ENCODE measurements at regions not wholly inside any gene's neighbourhood (a gene's known extent, or its start where the extent isn't known, plus 50 kb on each side); places are given as distances from the start of the nearest gene placed in this dataset.

GRCh38 chr2:240227538-240228428 is 87.3 kb upstream of the OTOS start:
- DNase-seq = no peak

- DNase-seq = no peak
These were observed 88.5 kb upstream of the OTOS start for GRCh38 chr2:240229005-240229404.

- no peak for DNase-seq
These were observed 89.3 kb upstream of the OTOS start for GRCh38 chr2:240229603-240230235.

- no peak for DNase-seq
These were observed 90.0 kb upstream of the OTOS start for GRCh38 chr2:240230291-240230931.

- no peak for DNase-seq
These were observed 91.4 kb upstream of the OTOS start for GRCh38 chr2:240231838-240232244.

GRCh38 chr2:240232264-240232915 is 91.9 kb upstream of the OTOS start:
- DNase-seq = no peak

- peak; percentile 21 for DNase-seq
These were observed 92.8 kb upstream of the OTOS start for GRCh38 chr2:240232961-240233884.

GRCh38 chr2:240233885-240234502 is 93.5 kb upstream of the OTOS start:
- no peak for DNase-seq

GRCh38 chr2:240234503-240234951 is 94.1 kb upstream of the OTOS start:
- no peak for DNase-seq

GRCh38 chr2:240235149-240235803 is 94.8 kb upstream of the OTOS start:
- DNase-seq = no peak

GRCh38 chr2:240235811-240236210 is 95.4 kb upstream of the OTOS start:
- no peak for DNase-seq

GRCh38 chr2:240236217-240237111 is 96.0 kb upstream of the OTOS start:
- peak; percentile 57 for DNase-seq

GRCh38 chr2:240237609-240238174 is 97.2 kb upstream of the OTOS start:
- no peak for DNase-seq

GRCh38 chr2:240238201-240238600 is 97.7 kb upstream of the OTOS start:
- DNase-seq = no peak

GRCh38 chr2:240238786-240239185 is 98.3 kb upstream of the OTOS start:
- no peak for DNase-seq

- no peak for DNase-seq
These were observed 98.9 kb upstream of the OTOS start for GRCh38 chr2:240239325-240239724.

- DNase-seq = no peak
These were observed 99.7 kb upstream of the OTOS start for GRCh38 chr2:240240017-240240734.

- DNase-seq = no peak
These were observed 100.3 kb upstream of the OTOS start for GRCh38 chr2:240240781-240241180.

- no peak for DNase-seq
These were observed 101.1 kb upstream of the OTOS start for GRCh38 chr2:240241572-240241971.

Measured in NCI-H1092 (cell line).